ACHN (cell line): ENCODE measurements at regions not wholly inside any gene's neighbourhood (a gene's known extent, or its start where the extent isn't known, plus 50 kb on each side); places are given as distances from the start of the nearest gene placed in this dataset.
"Not testable (repeated sequence)": the region's sequence is repeated elsewhere in the genome, so short reads cannot be mapped to it uniquely, and the experiment has no call there.

Experiments
- DNase-seq: peaks from one replicate; pipeline ENCODE4 v3.0.0-alpha.2; 2015
- in situ Hi-C: cut with HindIII; loops from 2 replicates; pipeline ENCODE4 v1.10.0; 2017; ENCODE audit warnings: low sequenced_read_pairs, low pct_ligation_motif_present, low pct_unique_long_range_greater_than_20kb

DNA sequence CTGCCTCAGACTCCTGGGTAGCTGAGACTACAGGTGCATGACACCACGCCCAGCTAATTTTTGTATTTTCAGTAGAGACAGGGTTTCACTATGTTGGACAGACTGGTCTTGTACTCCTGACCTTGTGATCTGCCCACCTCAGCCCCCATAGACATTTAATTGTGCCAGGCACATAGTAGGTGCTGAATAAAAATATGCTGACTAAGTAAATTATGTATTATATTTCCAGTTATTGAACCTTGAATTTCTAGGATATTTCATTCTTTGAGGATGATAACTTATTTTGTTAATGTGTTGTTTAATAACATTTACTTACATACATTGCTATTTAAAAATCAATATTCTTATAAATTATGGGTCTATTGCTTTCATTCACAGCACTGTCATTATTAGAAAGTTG lies 190.4 kb upstream of the LRRTM4 start:
- in situ Hi-C loops, result no loop called here

DNA sequence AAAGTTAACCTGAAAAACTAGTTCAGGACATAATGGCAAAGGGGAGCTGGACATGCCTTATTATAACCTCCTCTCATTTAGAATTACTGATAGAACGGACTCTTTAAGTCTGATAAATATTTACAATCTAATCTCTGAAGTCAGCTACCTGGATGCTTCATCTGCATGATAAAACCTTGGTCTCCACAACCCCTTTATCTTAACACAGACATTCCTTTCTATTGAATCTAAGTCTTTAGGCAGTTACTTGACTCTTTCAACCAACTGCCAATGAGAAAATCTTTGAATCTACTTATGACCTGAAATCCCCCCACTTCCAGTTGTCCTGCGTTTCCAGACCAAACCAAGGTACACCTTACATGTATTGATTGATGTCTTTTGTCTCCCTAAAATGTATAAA lies 191.2 kb upstream of the LRRTM4 start:
- in situ Hi-C loops, result no loop called here
- no peak for DNase-seq

More for the DNA sequence above, 190.4 kb upstream of the LRRTM4 start:
- DNase-seq, result no peak

GRCh38 chr2:77720115-77720514 lies 197.9 kb upstream of the LRRTM4 start:
- in situ Hi-C loops, result no loop called here
- no peak for DNase-seq

DNA sequence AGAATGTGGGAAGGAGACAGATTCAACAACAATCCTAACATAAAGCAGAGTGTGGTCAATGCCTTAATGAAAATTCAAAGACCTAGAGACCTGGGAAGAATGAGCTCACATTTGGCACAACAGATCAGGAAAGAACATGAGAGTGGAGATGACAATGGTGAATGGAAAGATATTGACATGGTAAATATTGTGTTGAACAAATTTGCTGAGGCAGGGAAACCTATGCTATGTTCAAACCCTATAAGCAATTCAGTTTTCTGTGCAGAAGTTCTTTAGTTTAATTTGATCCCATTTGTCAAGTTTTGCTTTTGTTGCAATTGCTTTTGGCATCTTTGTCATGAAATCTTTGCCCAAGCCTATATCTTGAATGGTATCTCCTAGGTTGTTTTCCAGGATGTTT lies 199.4 kb upstream of the LRRTM4 start:
- no peak for DNase-seq
- in situ Hi-C loops, result no loop called here

GRCh38 chr2:77725045-77725444 lies 202.9 kb upstream of the LRRTM4 start:
- in situ Hi-C loops, result no loop called here
- DNase-seq, result no peak

- in situ Hi-C loops, DNase-seq: not testable (repeated sequence)
Measured at GRCh38 chr2:77734662-77735340, 212.6 kb upstream of the LRRTM4 start.

DNA sequence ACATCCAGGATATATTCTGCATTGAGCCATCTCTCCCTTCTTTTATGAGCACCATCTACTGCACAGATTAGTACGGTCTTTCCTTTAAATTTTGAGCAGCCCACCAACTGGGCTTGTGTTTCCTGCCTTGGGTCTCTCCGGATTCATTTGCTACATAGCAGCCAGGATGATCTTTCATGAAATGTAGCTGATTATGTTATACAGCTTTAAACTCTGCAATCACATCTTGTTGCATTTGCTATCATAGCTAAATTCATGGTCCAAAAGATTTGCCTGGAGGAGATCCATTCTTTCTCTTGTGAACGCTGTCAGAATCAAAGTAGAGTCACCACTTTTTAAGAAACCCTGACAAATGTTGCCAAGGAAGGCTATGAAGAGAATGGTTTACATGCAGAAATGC lies 215.1 kb upstream of the LRRTM4 start:
- in situ Hi-C loops, result no loop called here
- DNase-seq, result no peak

DNA sequence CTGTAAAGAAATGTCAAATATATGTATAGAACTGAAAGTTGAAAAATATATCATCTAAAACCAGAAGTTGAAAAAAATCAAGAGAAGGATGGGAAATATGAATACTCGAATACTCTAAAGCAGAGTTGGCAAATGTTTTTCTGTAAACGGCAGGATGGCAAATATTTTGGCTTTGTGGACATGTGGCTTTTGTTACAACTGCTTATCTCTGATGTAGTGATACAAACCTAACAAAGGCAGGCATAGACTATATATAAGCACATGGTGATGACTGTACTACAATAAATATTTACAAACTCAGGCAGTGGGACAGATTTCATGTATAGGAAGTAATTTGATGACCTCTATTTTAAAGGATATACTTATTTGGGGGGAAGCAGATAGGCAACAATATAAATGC lies 224.6 kb upstream of the LRRTM4 start:
- in situ Hi-C loops, result no loop called here
- DNase-seq, result no peak

DNA sequence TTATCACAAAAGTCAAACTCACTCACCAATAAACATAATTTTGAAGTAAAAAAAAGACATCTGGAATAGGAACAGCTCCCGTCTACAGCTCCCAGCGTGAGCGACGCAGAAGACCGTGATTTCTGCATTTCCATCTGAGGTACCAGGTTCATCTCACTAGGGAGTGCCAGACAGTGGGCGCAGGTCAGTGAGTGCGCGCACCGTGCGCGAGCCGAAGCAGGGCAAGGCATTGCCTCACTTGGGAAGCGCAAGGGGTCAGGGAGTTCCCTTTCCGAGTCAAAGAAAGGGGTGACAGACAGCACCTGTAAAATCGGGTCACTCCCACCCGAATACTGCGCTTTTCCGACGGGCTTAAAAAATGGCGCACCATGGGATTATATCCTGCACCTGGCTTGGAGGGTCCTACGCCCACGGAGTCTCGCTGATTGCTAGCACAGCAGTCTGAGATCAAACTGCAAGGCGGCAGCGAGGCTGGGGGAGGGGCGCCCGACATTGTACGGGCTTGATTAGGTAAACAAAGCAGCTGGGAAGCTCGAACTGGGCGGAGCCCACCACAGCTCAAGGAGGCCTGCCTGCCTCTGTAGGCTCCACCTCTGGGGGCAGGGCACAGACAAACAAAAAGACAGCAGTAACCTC lies 231.7 kb upstream of the LRRTM4 start:
- DNase-seq, in situ Hi-C loops: not testable (repeated sequence)

GRCh38 chr2:77767388-77768076 lies 245.4 kb upstream of the LRRTM4 start:
- DNase-seq, result no peak
- in situ Hi-C loops, result no loop called here

DNA sequence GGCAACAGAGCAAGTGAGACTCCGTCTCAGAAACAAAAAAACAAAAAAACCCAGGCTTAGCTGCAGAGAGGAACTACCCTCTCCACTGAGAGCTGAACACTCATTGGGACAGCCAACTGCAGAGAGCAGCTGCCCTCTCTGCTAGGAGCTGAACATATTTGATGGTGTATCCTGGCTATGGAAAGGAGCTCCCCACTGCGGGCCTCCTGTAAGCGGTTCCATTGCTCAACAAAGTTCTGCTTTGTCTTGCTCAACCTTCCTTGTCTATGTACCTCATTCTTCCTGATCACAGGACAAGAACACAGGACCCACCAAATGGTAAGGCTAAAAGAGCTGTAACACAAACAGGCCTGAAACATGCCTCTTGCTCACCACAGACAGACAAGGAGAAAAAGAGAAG lies 246.3 kb upstream of the LRRTM4 start:
- DNase-seq, result no peak
- in situ Hi-C loops, result no loop called here

DNA sequence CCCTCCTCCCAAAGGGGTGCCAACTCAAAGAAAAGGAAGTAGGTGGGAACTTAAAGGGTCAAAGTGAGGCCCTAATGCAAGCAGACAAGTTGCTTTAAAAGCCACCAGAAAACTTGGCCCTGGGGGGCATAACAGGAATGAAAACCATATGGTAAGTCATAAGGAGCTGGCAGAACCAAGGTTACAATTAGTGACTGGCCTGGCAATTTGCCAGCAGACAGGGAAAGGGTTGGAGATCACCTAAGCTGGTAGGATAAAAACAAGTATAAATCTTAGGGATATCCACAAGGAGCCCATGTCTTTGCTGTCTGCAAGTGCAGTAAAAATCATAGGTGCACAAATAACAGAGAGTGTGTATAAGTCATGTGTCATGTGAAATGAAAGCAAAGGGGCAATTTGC lies 256.7 kb upstream of the LRRTM4 start:
- in situ Hi-C loops, result no loop called here
- DNase-seq, result no peak

- in situ Hi-C loops, DNase-seq: not testable (repeated sequence)
Measured at GRCh38 chr2:77793500-77793899, 271.3 kb upstream of the LRRTM4 start.

DNA sequence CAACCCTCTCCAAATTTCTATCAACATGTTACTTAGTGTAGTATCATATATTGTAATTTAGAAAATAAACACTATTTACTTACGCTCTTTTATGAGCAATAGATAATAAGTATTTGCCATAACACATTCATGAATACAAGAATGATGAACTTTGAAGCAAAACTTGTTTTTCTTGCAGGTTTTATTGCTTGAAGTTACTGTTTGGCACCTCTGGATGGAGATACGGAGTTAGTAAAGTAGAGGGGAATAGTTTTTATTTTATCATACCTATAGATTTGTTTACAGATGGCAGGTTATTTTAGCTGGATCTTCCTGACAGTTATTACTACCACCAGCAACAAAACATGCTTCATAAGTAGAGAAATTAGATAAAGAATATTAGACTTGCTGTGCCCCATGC lies 274.2 kb upstream of the LRRTM4 start:
- in situ Hi-C loops, result no loop called here

DNA sequence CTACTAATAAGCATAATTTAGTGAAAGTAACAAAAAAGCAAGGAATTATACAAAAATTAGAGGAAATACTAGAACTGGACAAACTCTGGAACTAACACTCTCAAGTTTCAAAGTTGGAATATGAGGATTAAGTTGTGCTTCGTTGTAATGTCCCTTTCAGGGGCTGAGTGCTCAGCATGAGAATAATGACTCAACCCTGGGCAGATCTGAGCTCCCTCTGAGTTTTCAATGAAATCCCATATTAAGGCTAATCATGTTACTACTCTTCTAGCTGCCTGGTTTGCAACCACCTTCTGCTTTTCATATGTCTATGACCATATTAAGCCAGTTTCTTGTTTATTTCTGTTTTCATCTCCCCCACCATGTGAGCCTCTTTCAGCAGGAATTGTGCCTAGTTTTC lies 274.9 kb upstream of the LRRTM4 start:
- no peak for DNase-seq
- in situ Hi-C loops, result no loop called here

More for the DNA sequence above, 274.2 kb upstream of the LRRTM4 start:
- DNase-seq, result no peak

GRCh38 chr2:77800410-77800809 lies 278.2 kb upstream of the LRRTM4 start:
- DNase-seq, result no peak
- in situ Hi-C loops, result no loop called here

DNA sequence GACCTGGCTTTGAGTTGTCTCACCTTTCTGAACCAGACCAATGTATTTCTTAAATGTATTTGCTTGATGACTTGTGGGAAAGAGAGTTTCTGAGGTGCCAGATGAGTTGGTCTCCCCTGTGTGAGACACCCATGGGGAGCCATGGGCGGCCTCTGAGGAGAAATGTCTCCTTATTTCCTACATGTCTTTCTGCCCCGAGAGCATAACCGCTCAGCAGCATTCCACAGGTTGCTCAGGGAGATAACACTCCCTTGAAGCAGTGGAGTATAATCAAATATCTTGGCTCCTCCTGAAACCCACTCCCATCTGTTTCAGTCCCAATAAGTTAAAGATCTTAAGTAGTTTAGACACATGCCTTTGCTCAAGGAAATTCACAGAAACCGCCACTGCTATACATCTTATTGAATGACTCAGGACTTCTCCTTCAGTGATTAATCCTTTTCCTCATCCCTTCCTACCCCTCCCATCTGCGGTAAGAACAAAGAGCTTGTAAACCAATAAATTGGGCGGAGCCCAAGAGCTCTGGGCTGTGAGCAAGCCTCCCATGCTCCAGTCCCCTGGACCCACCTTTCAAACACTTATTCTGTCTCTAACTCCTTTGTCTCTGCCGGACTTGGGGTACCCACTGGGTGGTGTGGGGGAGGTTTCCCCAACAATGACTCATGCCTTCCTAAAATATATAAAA lies 285.5 kb upstream of the LRRTM4 start:
- in situ Hi-C loops, result no loop called here
- DNase-seq, result no peak

- in situ Hi-C loops, result no loop called here
- DNase-seq, result no peak
Measured at GRCh38 chr2:77808599-77808998, 286.4 kb upstream of the LRRTM4 start.

DNA sequence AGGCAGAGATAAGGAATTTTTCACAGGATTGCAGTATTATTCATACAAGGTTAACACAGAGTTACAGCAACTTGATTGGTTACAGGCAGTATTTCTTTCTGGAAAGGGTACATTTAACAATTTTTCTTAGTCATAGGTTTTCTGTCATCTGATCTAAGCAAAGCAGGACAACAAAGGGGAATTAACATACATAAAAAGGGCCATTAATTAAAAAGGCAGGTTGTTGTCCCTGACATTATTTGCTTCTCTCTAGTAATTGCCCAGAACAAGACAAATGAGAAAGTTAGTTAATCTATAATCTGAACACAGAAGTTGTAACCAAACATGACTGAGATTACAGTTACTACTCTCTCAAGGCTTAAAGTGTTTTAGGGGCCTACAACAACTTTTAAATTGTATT lies 291.4 kb upstream of the LRRTM4 start:
- DNase-seq, result no peak
- in situ Hi-C loops, result no loop called here
